ENCODE measurements at regions not wholly inside any gene's neighbourhood (a gene's known extent, or its start where the extent isn't known, plus 50 kb on each side); places are given as distances from the start of the nearest gene placed in this dataset.

DNA sequence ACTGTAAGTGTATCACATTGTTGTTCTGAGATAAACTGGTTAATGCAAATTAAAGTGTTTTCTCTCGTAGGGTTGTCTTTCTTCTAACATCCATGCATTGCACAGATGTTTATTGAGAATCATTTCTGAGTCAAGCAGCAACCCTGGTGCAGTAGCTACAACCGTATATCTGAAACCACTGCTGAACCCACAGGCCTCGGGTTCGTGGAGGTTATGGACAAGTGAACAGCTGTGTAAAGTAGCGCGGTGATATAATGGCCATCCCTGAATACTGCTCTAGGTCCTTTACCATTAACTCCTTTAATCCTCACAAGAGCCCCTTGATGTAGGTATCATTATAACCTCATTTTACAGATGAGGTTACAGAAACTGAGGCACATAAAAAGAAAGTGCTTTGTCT is 486.1 kb upstream of the TMEM132C start:
- TF ChIP-seq, protein P1, sequence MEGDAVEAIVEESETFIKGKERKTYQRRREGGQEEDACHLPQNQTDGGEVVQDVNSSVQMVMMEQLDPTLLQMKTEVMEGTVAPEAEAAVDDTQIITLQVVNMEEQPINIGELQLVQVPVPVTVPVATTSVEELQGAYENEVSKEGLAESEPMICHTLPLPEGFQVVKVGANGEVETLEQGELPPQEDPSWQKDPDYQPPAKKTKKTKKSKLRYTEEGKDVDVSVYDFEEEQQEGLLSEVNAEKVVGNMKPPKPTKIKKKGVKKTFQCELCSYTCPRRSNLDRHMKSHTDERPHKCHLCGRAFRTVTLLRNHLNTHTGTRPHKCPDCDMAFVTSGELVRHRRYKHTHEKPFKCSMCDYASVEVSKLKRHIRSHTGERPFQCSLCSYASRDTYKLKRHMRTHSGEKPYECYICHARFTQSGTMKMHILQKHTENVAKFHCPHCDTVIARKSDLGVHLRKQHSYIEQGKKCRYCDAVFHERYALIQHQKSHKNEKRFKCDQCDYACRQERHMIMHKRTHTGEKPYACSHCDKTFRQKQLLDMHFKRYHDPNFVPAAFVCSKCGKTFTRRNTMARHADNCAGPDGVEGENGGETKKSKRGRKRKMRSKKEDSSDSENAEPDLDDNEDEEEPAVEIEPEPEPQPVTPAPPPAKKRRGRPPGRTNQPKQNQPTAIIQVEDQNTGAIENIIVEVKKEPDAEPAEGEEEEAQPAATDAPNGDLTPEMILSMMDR (IDR thresholded peaks at IDR 0.05), result no peak
- no peak for TF ChIP-seq POLR2A (IDR thresholded peaks at IDR 0.05)

All from heart left ventricle (tissue), 13 donors.